ENCODE measurements at regions not wholly inside any gene's neighbourhood (a gene's known extent, or its start where the extent isn't known, plus 50 kb on each side); places are given as distances from the start of the nearest gene placed in this dataset.

DNA sequence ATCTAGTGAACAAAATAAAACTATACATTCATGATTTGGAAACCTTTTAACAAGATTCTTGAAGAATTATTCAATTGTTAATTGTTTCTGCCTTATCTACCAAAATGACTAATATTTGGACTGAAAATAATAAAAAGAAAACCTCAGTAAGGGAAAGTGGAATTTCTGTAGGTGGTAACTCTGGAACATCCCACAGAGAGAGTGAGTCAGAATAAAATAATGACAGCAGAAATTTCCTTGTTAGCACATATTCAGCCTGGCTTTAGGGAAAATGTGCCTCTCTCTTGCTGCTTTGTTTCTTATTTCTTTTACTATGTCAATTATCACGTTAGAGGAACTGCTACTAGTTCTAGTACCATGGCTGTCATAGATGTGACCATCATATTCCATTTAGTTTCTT is 421.5 kb upstream of the GNPDA2 start:
- DNase-seq (ENCODE audit: low spot score): no peak
- TF ChIP-seq, protein P1, sequence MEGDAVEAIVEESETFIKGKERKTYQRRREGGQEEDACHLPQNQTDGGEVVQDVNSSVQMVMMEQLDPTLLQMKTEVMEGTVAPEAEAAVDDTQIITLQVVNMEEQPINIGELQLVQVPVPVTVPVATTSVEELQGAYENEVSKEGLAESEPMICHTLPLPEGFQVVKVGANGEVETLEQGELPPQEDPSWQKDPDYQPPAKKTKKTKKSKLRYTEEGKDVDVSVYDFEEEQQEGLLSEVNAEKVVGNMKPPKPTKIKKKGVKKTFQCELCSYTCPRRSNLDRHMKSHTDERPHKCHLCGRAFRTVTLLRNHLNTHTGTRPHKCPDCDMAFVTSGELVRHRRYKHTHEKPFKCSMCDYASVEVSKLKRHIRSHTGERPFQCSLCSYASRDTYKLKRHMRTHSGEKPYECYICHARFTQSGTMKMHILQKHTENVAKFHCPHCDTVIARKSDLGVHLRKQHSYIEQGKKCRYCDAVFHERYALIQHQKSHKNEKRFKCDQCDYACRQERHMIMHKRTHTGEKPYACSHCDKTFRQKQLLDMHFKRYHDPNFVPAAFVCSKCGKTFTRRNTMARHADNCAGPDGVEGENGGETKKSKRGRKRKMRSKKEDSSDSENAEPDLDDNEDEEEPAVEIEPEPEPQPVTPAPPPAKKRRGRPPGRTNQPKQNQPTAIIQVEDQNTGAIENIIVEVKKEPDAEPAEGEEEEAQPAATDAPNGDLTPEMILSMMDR (IDR thresholded peaks at IDR 0.05): no peak
- no peak for ATAC-seq (ENCODE audit: low FRiP score)

DNA sequence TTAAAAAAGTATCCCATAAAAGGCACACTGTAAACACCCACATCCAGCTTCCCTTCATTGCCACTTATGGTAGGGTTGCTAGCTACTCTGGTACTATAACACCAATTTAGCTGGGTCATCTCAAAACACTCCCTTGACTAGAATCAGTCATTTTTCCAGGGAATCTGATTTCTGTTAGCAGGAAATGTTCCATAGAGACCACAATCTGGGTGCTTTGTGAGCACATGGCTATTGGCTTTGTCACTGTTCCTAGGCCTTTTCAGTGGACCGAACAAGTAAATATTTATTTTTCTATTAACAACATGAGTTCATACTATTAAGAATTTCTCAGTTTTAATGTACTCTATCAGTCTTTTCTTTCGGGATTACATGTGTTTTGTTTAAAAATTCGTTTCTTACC is 404.7 kb upstream of the GNPDA2 start:
- TF ChIP-seq, protein P1 (IDR thresholded peaks at IDR 0.05): no peak
- DNase-seq (ENCODE audit: low spot score) (no peak), ATAC-seq (ENCODE audit: low FRiP score) (no peak)

DNA sequence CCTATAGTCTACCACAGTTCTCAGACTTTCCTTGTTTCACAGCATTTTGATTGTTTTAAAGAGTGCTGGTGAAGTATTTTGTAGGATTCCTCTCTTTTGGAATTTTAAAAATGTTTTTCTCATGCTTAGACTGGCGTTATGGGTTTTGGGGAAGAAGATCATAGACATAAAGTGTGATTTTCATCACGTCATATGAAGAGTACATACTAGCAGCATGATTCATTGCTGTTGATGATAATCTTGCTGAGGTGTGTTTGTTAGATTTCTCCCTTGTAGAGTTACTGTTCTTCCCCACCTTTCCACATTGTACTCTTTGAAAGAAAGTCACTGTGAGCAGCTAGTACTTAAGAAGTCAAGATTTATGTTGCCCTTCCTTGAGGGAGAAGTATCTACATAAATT is 396.1 kb upstream of the GNPDA2 start:
- TF ChIP-seq, protein P1 (IDR thresholded peaks at IDR 0.05): no peak
- ATAC-seq (ENCODE audit: low FRiP score): no peak
- DNase-seq (ENCODE audit: low spot score): no peak

DNA sequence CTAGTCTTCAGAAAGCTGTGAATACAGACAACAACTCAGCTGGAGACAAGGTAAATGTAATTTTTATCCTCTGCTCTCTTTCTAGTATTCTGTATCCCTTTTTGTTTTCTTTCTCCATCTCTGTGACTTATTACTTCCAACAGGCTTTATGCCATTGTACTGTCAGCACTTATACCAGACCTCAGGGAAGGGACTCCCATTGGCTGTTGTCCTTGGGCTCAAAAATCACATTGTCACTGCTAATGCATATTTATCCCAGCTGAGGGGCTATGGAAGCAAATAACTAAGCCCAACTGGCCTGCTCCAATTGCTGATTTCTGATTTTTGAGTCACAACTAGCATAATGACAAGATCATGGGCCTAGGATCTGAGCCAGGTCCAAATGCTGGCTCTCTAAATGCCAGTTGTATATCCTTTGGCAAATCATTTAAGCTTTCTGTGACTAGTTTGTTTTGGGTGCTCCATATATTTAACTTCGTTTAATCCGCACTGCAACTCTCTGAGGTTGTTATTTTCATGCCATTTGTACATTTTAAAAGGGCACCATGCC is 395.1 kb upstream of the GNPDA2 start:
- DNase-seq (ENCODE audit: low spot score) (no peak), ATAC-seq (ENCODE audit: low FRiP score) (no peak)
- TF ChIP-seq, protein P1 (IDR thresholded peaks at IDR 0.05): no peak

DNA sequence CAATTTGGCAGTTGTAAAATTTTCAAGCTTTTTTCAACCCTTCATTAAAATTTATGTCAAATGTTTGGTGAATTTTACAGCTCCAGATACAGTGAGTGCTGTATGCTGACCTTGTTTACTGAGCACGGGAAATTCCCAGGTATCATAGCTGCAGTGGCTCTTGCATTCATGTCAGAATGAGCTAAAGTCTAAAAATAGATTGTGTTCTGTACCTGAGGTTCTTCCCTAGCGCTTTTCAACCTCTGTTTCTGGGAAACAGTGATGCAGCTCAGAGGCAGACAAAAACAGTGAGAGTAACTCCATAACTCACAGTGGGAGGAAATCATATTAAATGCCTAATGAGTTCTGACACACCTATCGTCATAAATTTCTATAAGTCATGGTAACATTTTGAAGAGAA is 393.8 kb upstream of the GNPDA2 start:
- ATAC-seq (ENCODE audit: low FRiP score): no peak

DNA sequence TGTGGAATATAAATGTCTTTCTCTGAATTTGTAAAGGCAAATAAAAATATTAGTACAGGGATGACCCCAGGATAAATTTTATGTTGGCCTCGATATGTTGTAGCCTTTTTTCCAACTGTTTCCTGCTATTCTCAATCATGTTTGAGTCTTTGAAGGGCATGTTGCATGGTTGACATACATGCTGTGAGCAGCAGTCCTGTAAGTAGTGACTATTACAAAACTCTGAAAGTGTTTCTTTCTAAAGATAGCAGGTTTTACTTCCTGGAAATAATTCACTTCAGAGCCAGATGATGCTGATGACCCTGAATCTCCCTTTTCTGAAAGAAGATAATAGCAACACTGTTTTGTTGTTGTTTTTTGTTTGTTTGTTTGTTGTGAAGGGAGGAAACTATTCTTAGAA is 393.0 kb upstream of the GNPDA2 start:
- ATAC-seq (ENCODE audit: low FRiP score): no peak
- DNase-seq (ENCODE audit: low spot score): no peak
- TF ChIP-seq, protein P1 (IDR thresholded peaks at IDR 0.05): no peak

More for the DNA sequence above, 393.8 kb upstream of the GNPDA2 start:
- DNase-seq (ENCODE audit: low spot score): no peak
- TF ChIP-seq, protein P1 (IDR thresholded peaks at IDR 0.05): no peak

DNA sequence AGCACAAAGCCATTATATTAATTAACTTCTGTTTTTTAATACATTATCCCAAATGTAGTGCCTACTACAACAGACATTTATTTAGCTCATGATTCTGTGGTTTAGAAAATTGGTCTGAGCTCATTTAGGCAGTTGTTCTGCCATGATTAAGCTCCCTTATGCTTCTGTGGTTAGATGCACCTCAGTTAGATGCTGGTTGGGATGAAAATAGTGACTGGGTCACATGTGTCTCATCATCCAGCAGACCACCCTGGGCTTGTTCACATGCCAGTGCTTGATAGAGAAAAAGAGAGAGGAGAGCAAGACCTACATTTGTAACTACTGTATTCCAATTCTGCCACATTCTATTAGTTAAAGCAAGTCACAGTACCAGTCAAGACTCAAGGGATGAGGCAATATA is 376.4 kb upstream of the GNPDA2 start:
- ATAC-seq (ENCODE audit: low FRiP score) (no peak), DNase-seq (ENCODE audit: low spot score) (no peak)
- TF ChIP-seq, protein P1 (IDR thresholded peaks at IDR 0.05): no peak
